Chondrocyte (in vitro differentiated cells): ENCODE measurements at regions not wholly inside any gene's neighbourhood (a gene's known extent, or its start where the extent isn't known, plus 50 kb on each side); places are given as distances from the start of the nearest gene placed in this dataset.

ENCODE experiments used
- DNase-seq: peaks from one replicate; pipeline ENCODE4 v3.0.0; 2021; ENCODE audit warnings: mixed read lengths, low spot score
- H3K27ac Mint-ChIP-seq: one replicate; pipeline ENCODE4 v1.8.0; 2021; ENCODE audit warnings: mild to moderate bottlenecking, moderate library complexity, mixed read lengths; ENCODE audit not compliant: unreplicated experiment
- H3K27me3 Mint-ChIP-seq: 2 replicates; pipeline ENCODE4 v1.8.0; 2021; ENCODE audit warnings: low read depth, mixed read lengths
- H3K36me3 Mint-ChIP-seq: 2 replicates; pipeline ENCODE4 v1.8.0; 2021; ENCODE audit warnings: low read depth, mixed read lengths
- H3K4me1 Mint-ChIP-seq: 2 replicates; pipeline ENCODE4 v1.8.0; 2021; ENCODE audit warnings: low read depth, mild to moderate bottlenecking, mixed read lengths
- H3K4me3 Mint-ChIP-seq: one replicate; pipeline ENCODE4 v1.8.0; 2021; ENCODE audit warnings: mild to moderate bottlenecking, moderate library complexity, mixed read lengths; ENCODE audit not compliant: unreplicated experiment
- H3K9me3 Mint-ChIP-seq: 2 replicates; pipeline ENCODE4 v1.8.0; 2021; ENCODE audit warnings: low read depth, mixed read lengths
- CTCF ChIP-seq: fragments of 200-600 bp; sonication (generic); IDR thresholded peaks from 2 replicates; pipeline ENCODE4 v1.5.0; 2021; ENCODE audit warnings: antibody characterized with exemption, mild to moderate bottlenecking, moderate library complexity

GRCh38 chr12:111171345-111171744 lies 197.6 kb downstream of the PHETA1 start:
- DNase-seq, result no peak
- peaks cover 48% of the 10 kb centered on the region for H3K27me3 Mint-ChIP-seq
- no peaks in the 10 kb centered on the region for H3K36me3 Mint-ChIP-seq
- no peak overlapping the region for H3K4me3 Mint-ChIP-seq
- no peak for TF ChIP-seq CTCF
- no peak overlapping the region for H3K27ac Mint-ChIP-seq
- H3K4me1 Mint-ChIP-seq, result no peaks in the 10 kb centered on the region
- no peaks in the 10 kb centered on the region for H3K9me3 Mint-ChIP-seq

- no peak overlapping the region for H3K27ac Mint-ChIP-seq
- H3K4me1 Mint-ChIP-seq, result no peaks in the 10 kb centered on the region
- TF ChIP-seq CTCF, result no peak
- H3K9me3 Mint-ChIP-seq, result no peaks in the 10 kb centered on the region
- no peaks in the 10 kb centered on the region for H3K36me3 Mint-ChIP-seq
- no peak for DNase-seq
- no peak overlapping the region for H3K4me3 Mint-ChIP-seq
- H3K27me3 Mint-ChIP-seq, result peaks cover 45% of the 10 kb centered on the region
Measured at GRCh38 chr12:111170543-111170942, 198.4 kb downstream of the PHETA1 start.

DNA sequence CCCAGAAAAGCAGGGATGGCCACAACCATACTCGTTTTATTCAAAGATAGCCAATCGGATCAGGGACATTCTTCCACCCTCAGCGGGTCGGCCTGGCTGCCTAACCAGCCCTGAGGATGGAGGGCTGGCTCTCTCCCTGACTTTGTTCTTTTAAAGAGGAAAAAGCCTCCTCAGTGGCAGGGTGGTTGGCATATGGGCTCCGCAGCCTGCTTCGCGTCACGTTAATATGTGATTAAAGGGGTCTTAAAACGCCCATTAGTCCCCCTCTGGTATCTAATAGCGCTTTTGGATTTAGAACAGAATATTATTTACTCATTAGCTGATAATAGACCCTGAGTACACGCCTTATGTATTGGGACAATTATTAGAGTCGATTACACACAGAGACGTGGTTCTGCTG lies 199.4 kb downstream of the PHETA1 start:
- Mint-ChIP-seq H3K9me3 (no peaks in the 10 kb centered on the region), H3K36me3 (no peaks in the 10 kb centered on the region), H3K4me3 (no peak overlapping the region), H3K27ac (no peak overlapping the region), H3K27me3 (peaks cover 39% of the 10 kb centered on the region), H3K4me1 (no peaks in the 10 kb centered on the region)
- DNase-seq, result no peak
- no peak for TF ChIP-seq CTCF

DNA sequence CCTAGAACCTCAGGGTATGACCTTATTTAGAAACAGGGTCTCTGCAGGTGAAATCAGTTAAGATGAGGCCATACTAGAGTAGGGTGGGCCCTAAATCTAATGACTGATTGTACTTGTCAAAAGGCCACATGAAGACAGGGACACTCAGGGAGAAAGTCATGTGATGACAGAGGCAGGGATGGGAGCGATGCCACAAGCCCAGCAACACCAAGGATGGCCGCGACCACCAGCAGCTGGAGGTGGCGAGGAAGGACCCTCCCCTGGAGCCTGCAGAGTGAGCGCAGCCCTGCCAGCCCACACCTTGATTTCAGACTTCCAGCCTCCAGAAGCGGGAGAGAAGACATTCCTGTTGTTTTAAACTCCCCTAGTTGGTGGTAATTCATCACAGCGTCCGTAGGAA lies 199.9 kb downstream of the PHETA1 start:
- DNase-seq, result no peak
- TF ChIP-seq CTCF, result no peak

DNA sequence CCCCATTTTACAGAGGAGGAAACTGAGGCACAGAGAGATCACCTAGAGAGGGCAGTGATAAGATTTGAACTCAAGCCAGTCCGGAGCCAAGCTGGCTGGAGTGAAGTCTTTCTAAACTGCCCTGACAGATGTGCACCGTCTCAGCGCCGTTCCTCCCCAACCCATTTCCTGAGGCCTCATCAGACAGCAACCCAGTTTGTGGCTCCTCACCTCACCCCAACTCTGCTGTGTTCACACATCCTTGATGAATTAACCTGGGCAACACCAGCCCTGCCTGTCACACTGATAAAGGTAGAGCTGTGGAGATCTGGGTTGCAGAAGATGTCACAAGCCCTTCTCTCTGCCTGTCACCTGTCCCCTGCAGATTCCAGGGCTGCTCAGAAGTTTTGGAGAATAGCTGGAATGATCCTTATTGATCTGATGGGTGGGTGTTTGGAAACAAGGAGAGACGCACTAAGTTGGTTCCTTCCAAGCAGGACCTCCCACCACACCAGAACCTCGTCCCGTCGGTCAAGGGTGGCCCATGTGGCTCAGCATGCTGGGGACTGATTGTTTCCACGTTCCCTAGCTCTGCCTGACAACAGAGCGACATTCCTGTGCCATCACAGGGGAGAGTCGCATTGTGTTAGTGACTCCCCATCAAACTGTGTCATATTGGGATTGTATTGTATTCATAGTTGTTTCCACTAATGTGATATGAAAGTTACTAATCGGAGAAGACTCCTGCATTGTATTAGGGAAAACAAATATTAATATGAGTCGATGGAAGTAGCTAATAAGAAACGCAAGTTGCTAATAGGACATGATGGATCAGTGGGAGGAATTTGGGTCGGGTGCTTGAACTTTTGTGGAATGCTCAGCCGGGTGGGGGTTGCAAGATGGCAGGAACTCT lies 200.6 kb downstream of the PHETA1 start:
- Mint-ChIP-seq H3K36me3 (no peaks in the 10 kb centered on the region), H3K4me1 (no peaks in the 10 kb centered on the region), H3K9me3 (no peaks in the 10 kb centered on the region), H3K27ac (no peak overlapping the region), H3K27me3 (peaks cover 33% of the 10 kb centered on the region), H3K4me3 (no peak overlapping the region)
- DNase-seq, result no peak
- TF ChIP-seq CTCF, result no peak

More for the DNA sequence above, 199.9 kb downstream of the PHETA1 start:
- Mint-ChIP-seq H3K4me1 (no peaks in the 10 kb centered on the region), H3K9me3 (no peaks in the 10 kb centered on the region), H3K36me3 (no peaks in the 10 kb centered on the region), H3K4me3 (no peak overlapping the region), H3K27ac (no peak overlapping the region), H3K27me3 (peaks cover 37% of the 10 kb centered on the region)
